Endodermal cell (in vitro differentiated cells): ENCODE measurements at regions not wholly inside any gene's neighbourhood (a gene's known extent, or its start where the extent isn't known, plus 50 kb on each side); places are given as distances from the start of the nearest gene placed in this dataset.

Experiments
- DNase-seq: peaks from one replicate; pipeline ENCODE4 v3.0.0-alpha.2; 2017
- H3K27ac ChIP-seq: 2 replicates; pipeline ENCODE4 v1.5.1; 2013; ENCODE audit warnings: mild to moderate bottlenecking, low read depth, low read length, moderate library complexity
- H3K27me3 ChIP-seq: 2 replicates; pipeline ENCODE4 v1.6.1; 2013; ENCODE audit warnings: mild to moderate bottlenecking, low read length, moderate library complexity; ENCODE audit not compliant: insufficient read depth, control insufficient read depth, poor library complexity, severe bottlenecking
- H3K36me3 ChIP-seq: 2 replicates; pipeline ENCODE4 v1.7.0; 2013; ENCODE audit warnings: mild to moderate bottlenecking, low read length, moderate library complexity; ENCODE audit not compliant: control insufficient read depth, insufficient read depth
- H3K4me1 ChIP-seq: one replicate; pipeline ENCODE4 v1.7.0; 2013; ENCODE audit warnings: low read length; ENCODE audit not compliant: control insufficient read depth, insufficient read depth
- H3K4me3 ChIP-seq: 2 replicates; pipeline ENCODE4 v1.5.1; 2013; ENCODE audit warnings: mild to moderate bottlenecking, low read length, moderate library complexity
- H3K9ac ChIP-seq: 2 replicates; pipeline ENCODE4 v1.6.1; 2013; ENCODE audit warnings: mild to moderate bottlenecking, low read length, moderate library complexity; ENCODE audit not compliant: poor library complexity, severe bottlenecking; ENCODE audit errors: extremely low read depth
- H3K9me3 ChIP-seq: 2 replicates; pipeline ENCODE4 v1.6.1; 2013; ENCODE audit warnings: mild to moderate bottlenecking, low read length, moderate library complexity; ENCODE audit not compliant: control insufficient read depth
- H3K27ac Mint-ChIP-seq: 2 replicates; pipeline ENCODE4 v1.8.0; 2020; ENCODE audit warnings: mixed read lengths
- H3K27me3 Mint-ChIP-seq: 2 replicates; pipeline ENCODE4 v1.8.0; 2021; ENCODE audit warnings: mild to moderate bottlenecking, mixed read lengths; ENCODE audit not compliant: insufficient read depth
- H3K36me3 Mint-ChIP-seq: 2 replicates; pipeline ENCODE4 v1.8.0; 2020; ENCODE audit warnings: low read depth, mixed read lengths
- H3K4me1 Mint-ChIP-seq: 2 replicates; pipeline ENCODE4 v1.8.0; 2020; ENCODE audit warnings: mixed read lengths
- H3K4me3 Mint-ChIP-seq: 2 replicates; pipeline ENCODE4 v1.8.0; 2020; ENCODE audit warnings: mild to moderate bottlenecking, moderate library complexity, mixed read lengths
- H3K9me3 Mint-ChIP-seq: 2 replicates; pipeline ENCODE4 v1.8.0; 2020; ENCODE audit warnings: mild to moderate bottlenecking, mixed read lengths
- CTCF ChIP-seq: fragments of 200-600 bp; sonication (generic); conservative IDR thresholded peaks from 2 replicates; pipeline ENCODE4 v1.5.0; 2021; ENCODE audit warnings: antibody characterized with exemption, mild to moderate bottlenecking
- WGBS, 2 experiments: methylation state at CpG; one replicate each; pipeline versions ENCODE4 v1.1.5 to v1.1.7; 2013; ENCODE audit warnings: missing lambda C conversion rate in 2 of 2, mixed read lengths in 1 of 2; ENCODE audit not compliant: insufficient coverage in 1 of 2, insufficient read length in 1 of 2; 5-methylcytosine and 5-hydroxymethylcytosine counted together

GRCh38 chr1:95829556-95829955 is 595.5 kb downstream of the RWDD3 start:
- H3K4me3 Mint-ChIP-seq: no peak overlapping the region
- WGBS, 2 experiments: 97 to 100% methylated on average over 1 of the region's 1 CpG
- peaks cover 11% of the 10 kb centered on the region for H3K4me1 Mint-ChIP-seq
- H3K36me3 Mint-ChIP-seq: no peaks in the 10 kb centered on the region
- Histone ChIP-seq H3K27ac (no peak overlapping the region), H3K4me3 (no peak overlapping the region), H3K27me3 (no peaks in the 10 kb centered on the region), H3K4me1 (peaks cover 3% of the 10 kb centered on the region), H3K9me3 (no peaks in the 10 kb centered on the region), H3K9ac (no peak overlapping the region), H3K36me3 (no peaks in the 10 kb centered on the region)
- TF ChIP-seq CTCF: no peak
- DNase-seq: no peak
- no peaks in the 10 kb centered on the region for H3K27me3 Mint-ChIP-seq
- no peaks in the 10 kb centered on the region for H3K9me3 Mint-ChIP-seq
- no peak overlapping the region for H3K27ac Mint-ChIP-seq

GRCh38 chr1:95832370-95832769 is 598.4 kb downstream of the RWDD3 start:
- Mint-ChIP-seq H3K27me3 (no peaks in the 10 kb centered on the region), H3K27ac (no peak overlapping the region), H3K4me1 (no peaks in the 10 kb centered on the region), H3K36me3 (no peaks in the 10 kb centered on the region), H3K9me3 (peaks cover 23% of the 10 kb centered on the region), H3K4me3 (no peak overlapping the region)
- no peak for DNase-seq
- Histone ChIP-seq H3K4me3 (no peak overlapping the region), H3K4me1 (no peaks in the 10 kb centered on the region), H3K27ac (no peak overlapping the region), H3K9me3 (peaks cover 13% of the 10 kb centered on the region), H3K9ac (no peak overlapping the region), H3K36me3 (no peaks in the 10 kb centered on the region), H3K27me3 (no peaks in the 10 kb centered on the region)
- 72 to 79% methylated on average over 2 of the region's 2 CpGs for WGBS, 2 experiments
- TF ChIP-seq CTCF: no peak

GRCh38 chr1:95849439-95849838 is 615.4 kb downstream of the RWDD3 start:
- WGBS, 2 experiments: 93% methylated on average over 2 of the region's 2 CpGs; no CpG with 5 or more reads in 1 of the 2 experiments
- H3K27ac Mint-ChIP-seq: no peak overlapping the region
- H3K27ac ChIP-seq: no peak overlapping the region
- no peaks in the 10 kb centered on the region for H3K36me3 Mint-ChIP-seq
- no peak for TF ChIP-seq CTCF
- no peaks in the 10 kb centered on the region for H3K4me1 Mint-ChIP-seq
- no peaks in the 10 kb centered on the region for H3K27me3 ChIP-seq
- H3K4me3 Mint-ChIP-seq: no peak overlapping the region
- H3K27me3 Mint-ChIP-seq: no peaks in the 10 kb centered on the region
- H3K36me3 ChIP-seq: no peaks in the 10 kb centered on the region
- H3K9ac ChIP-seq: no peak overlapping the region
- H3K4me3 ChIP-seq: no peak overlapping the region
- DNase-seq: no peak
- no peaks in the 10 kb centered on the region for H3K9me3 ChIP-seq
- no peaks in the 10 kb centered on the region for H3K4me1 ChIP-seq
- H3K9me3 Mint-ChIP-seq: no peaks in the 10 kb centered on the region
